Esophagus squamous epithelium (tissue), 4 donors: ENCODE measurements at regions not wholly inside any gene's neighbourhood (a gene's known extent, or its start where the extent isn't known, plus 50 kb on each side); places are given as distances from the start of the nearest gene placed in this dataset.

ENCODE experiments used
- POLR2A ChIP-seq, 4 donors: fragments of 450-650 bp; IDR thresholded peaks; one replicate each; pipeline ENCODE4 v1.6.1; 2017; ENCODE audit warnings: antibody characterized with exemption in 4 of 4, mild to moderate bottlenecking in 4 of 4, moderate library complexity in 3 of 4
- TF ChIP-seq, protein P1 (sequence below), 6 experiments: fragments of 450-650 bp in 4 of 6; fragments of 200-600 bp in 2 of 6; sonication (generic) in 2 of 6; IDR thresholded peaks; one replicate each; pipeline ENCODE4 v1.5.1; 2016 to 2019; ENCODE audit warnings: antibody characterized with exemption in 6 of 6, mild to moderate bottlenecking in 4 of 6, moderate library complexity in 4 of 6

DNA sequence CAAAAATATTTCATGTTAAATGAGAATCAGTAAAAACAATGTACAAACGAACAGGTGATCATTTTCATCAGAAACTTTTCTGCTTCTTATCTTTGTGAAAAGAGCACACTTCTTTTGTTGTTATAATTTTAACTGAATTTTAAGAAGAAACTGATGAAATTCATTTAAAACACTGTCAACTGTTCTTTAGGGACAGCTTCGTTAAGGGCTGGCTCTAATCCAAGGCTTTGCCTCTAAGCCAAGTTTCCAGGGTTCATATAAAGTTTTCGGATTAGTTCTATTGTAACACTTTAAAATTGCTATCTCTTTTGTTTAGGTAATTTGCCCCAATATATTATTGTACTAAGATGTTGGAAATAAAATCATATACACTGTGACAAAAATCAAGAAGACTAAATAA lies 559.2 kb downstream of the TUSC1 start:
- TF ChIP-seq, protein P1, sequence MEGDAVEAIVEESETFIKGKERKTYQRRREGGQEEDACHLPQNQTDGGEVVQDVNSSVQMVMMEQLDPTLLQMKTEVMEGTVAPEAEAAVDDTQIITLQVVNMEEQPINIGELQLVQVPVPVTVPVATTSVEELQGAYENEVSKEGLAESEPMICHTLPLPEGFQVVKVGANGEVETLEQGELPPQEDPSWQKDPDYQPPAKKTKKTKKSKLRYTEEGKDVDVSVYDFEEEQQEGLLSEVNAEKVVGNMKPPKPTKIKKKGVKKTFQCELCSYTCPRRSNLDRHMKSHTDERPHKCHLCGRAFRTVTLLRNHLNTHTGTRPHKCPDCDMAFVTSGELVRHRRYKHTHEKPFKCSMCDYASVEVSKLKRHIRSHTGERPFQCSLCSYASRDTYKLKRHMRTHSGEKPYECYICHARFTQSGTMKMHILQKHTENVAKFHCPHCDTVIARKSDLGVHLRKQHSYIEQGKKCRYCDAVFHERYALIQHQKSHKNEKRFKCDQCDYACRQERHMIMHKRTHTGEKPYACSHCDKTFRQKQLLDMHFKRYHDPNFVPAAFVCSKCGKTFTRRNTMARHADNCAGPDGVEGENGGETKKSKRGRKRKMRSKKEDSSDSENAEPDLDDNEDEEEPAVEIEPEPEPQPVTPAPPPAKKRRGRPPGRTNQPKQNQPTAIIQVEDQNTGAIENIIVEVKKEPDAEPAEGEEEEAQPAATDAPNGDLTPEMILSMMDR (IDR thresholded peaks at IDR 0.05): no peak
- TF ChIP-seq POLR2A (IDR thresholded peaks at IDR 0.05): no peak
